ENCODE measurements at regions not wholly inside any gene's neighbourhood (a gene's known extent, or its start where the extent isn't known, plus 50 kb on each side); places are given as distances from the start of the nearest gene placed in this dataset.

DNA sequence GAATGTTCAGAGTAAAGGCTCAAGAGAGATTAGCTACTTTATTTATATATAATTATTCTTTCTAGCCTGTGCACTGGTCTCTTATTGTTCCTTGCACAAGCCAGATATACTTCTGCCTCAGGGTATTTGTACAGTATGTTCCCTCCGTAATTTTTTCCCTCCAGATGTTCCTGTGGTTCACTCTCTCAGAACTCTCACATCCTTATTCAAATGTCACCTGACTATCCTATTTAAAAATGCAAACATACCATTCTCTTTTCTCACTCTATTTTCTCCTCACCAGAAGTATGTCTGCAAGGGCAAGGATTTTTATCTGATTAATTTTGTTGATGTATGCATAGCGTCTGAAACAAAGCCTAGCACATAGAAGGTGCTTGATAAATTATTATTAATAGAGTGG, 64.0 kb upstream of the CERS6 start:
- DNase-seq (ENCODE audit: low read depth), result no peak
- no peak overlapping the region for H3K4me3 ChIP-seq (ENCODE audit: control insufficient read depth, low read depth, low read length)
- TF ChIP-seq, protein P1, sequence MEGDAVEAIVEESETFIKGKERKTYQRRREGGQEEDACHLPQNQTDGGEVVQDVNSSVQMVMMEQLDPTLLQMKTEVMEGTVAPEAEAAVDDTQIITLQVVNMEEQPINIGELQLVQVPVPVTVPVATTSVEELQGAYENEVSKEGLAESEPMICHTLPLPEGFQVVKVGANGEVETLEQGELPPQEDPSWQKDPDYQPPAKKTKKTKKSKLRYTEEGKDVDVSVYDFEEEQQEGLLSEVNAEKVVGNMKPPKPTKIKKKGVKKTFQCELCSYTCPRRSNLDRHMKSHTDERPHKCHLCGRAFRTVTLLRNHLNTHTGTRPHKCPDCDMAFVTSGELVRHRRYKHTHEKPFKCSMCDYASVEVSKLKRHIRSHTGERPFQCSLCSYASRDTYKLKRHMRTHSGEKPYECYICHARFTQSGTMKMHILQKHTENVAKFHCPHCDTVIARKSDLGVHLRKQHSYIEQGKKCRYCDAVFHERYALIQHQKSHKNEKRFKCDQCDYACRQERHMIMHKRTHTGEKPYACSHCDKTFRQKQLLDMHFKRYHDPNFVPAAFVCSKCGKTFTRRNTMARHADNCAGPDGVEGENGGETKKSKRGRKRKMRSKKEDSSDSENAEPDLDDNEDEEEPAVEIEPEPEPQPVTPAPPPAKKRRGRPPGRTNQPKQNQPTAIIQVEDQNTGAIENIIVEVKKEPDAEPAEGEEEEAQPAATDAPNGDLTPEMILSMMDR (IDR thresholded peaks at IDR 0.05; ENCODE audit: control insufficient read depth, insufficient read depth, low read depth, low read length, missing control alignments), result no peak

DNA sequence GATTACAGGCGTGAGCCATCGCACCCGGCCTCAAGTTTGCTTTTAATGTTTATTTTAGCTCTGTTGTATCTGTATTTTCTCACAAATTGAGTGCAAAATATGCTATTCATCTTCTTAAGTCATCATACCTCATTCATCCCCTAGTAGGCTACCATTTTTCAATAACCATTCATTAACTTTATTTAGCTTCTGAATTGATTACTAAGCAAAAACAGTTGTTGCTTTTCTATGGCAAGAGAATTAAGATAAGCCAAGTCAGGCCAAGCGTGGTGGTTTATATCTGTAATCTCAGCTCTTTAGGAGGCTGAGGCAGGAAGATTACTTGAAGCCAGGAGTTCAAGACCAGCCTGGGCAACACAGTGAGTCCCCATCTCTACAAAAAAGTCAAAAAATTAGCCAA, 63.3 kb upstream of the CERS6 start:
- TF ChIP-seq, protein P1 (IDR thresholded peaks at IDR 0.05; ENCODE audit: control insufficient read depth, insufficient read depth, low read depth, low read length, missing control alignments), result no peak
- no peak overlapping the region for H3K4me3 ChIP-seq (ENCODE audit: control insufficient read depth, low read depth, low read length)
- no peak for DNase-seq (ENCODE audit: low read depth)

GRCh38 chr2:168394262-168394661, 61.8 kb upstream of the CERS6 start:
- no peak for DNase-seq (ENCODE audit: low read depth)
- TF ChIP-seq, protein P1 (IDR thresholded peaks at IDR 0.05; ENCODE audit: control insufficient read depth, insufficient read depth, low read depth, low read length, missing control alignments), result no peak

DNA sequence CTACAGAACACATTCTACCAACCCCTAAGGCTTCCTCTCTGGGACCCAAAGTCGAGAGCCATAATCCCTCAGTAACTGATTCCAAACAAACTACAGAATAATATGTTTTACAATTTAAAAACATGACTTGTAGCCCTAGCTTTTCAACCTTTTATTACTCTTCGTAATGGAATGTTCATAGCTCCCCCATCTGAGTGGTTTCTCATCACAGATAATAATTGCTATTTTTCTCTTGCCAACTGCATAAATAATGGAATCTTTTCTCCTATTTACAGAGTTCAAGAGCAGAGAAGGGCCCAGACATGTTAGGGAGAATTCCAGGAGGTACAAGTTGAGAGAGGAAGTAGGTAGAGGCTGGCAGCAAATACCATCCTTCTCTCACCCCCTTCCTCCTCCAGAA, 59.9 kb upstream of the CERS6 start:
- H3K4me3 ChIP-seq (ENCODE audit: control insufficient read depth, low read depth, low read length), result no peak overlapping the region
- TF ChIP-seq, protein P1 (IDR thresholded peaks at IDR 0.05; ENCODE audit: control insufficient read depth, insufficient read depth, low read depth, low read length, missing control alignments), result no peak
- no peak for DNase-seq (ENCODE audit: low read depth)

More at GRCh38 chr2:168394262-168394661, 61.8 kb upstream of the CERS6 start:
- no peak overlapping the region for H3K4me3 ChIP-seq (ENCODE audit: control insufficient read depth, low read depth, low read length)

DNA sequence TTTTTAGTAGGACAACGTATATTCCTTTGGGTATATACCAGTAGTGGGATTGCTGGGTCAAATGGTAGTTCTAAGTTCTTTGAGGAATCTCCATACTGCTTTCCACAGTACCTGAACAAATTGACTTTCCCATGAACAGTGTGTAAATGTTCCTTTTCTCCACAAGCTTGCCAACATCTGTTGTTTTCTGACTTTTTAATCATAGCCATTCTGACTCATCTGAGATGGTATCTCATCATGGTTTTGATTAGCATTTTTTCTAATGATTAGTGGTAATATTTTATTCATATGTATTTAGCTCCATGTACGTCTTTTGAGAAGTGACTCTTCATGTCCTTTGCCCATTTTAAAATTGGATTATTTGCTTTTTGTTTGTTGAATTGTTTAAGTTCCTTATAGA, 58.4 kb upstream of the CERS6 start:
- no peak for DNase-seq (ENCODE audit: low read depth)
- H3K4me3 ChIP-seq (ENCODE audit: control insufficient read depth, low read depth, low read length), result no peak overlapping the region
- TF ChIP-seq, protein P1 (IDR thresholded peaks at IDR 0.05; ENCODE audit: control insufficient read depth, insufficient read depth, low read depth, low read length, missing control alignments), result no peak

DNA sequence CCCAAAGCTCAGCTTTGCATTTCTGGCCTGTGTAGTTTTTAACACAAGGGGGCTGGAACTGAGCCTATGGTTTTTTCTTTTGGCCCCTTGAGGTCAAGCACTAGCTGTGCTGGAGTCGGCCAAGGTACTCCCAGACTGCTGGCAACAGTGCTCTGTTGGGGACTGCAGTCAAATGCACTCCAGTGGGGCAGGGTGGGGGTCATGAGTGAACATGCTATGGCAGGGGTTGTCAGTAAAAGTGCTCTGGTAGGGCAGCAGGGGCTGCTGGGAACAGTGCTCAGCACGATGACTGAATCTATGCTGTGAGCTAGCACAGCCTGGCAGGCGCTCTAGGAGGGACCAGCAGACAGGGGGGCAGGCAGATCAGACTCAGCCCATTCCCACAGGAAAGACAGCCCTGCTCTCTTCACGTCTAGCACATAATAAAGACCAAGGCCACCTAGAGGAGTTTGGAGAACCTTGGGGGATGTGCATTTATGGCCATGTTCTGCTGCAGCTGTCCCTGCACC, 55.0 kb upstream of the CERS6 start:
- H3K4me3 ChIP-seq (ENCODE audit: control insufficient read depth, low read depth, low read length), result no peak overlapping the region
- no peak for DNase-seq (ENCODE audit: low read depth)
- TF ChIP-seq, protein P1 (IDR thresholded peaks at IDR 0.05; ENCODE audit: control insufficient read depth, insufficient read depth, low read depth, low read length, missing control alignments), result no peak

- H3K4me3 ChIP-seq (ENCODE audit: control insufficient read depth, low read depth, low read length), result no peak overlapping the region
- no peak for DNase-seq (ENCODE audit: low read depth)
- TF ChIP-seq, protein P1 (IDR thresholded peaks at IDR 0.05; ENCODE audit: control insufficient read depth, insufficient read depth, low read depth, low read length, missing control alignments), result no peak
These were observed 54.3 kb upstream of the CERS6 start for GRCh38 chr2:168401771-168402170.

Data from AG09309 (cell line).